K562 (cell line): ENCODE measurements at regions not wholly inside any gene's neighbourhood (a gene's known extent, or its start where the extent isn't known, plus 50 kb on each side); places are given as distances from the start of the nearest gene placed in this dataset.

Source experiments
- CBX2 ChIP-seq: fragments of 200-600 bp; sonication (generic); IDR thresholded peaks from one replicate; pipeline ENCODE4 v1.6.1; 2012; ENCODE audit warnings: mild to moderate bottlenecking, low read length, inconsistent platforms; ENCODE audit not compliant: insufficient read depth, poor library complexity, severe bottlenecking
- CHD2 ChIP-seq: IDR thresholded peaks from 2 replicates; pipeline ENCODE4 v1.6.1; 2011; ENCODE audit warnings: low read depth, low read length
- DNMT1 ChIP-seq: fragments of 450-650 bp; IDR thresholded peaks from 2 replicates; pipeline ENCODE4 v1.6.1; 2016; ENCODE audit warnings: antibody characterized with exemption, mild to moderate bottlenecking
- HDAC2 ChIP-seq: fragments of 450-650 bp; IDR thresholded peaks from 2 replicates; pipeline ENCODE4 v1.6.1; 2016; ENCODE audit warnings: mild to moderate bottlenecking
- MAFK ChIP-seq: IDR thresholded peaks from 2 replicates; pipeline ENCODE4 v1.6.1; 2011; ENCODE audit warnings: low read length, improper control_type of control experiment
- POLR2H ChIP-seq: IDR thresholded peaks from 2 replicates; pipeline ENCODE4 v1.6.1; 2016; ENCODE audit warnings: missing genetic modification characterization, low read depth, mild to moderate bottlenecking, control low read depth, missing compliant biosample characterization, moderate library complexity
- RAD21 ChIP-seq, 2 experiments: fragments of 250-450 bp in 1 of 2; fragments of 450-650 bp in 1 of 2; sonication (Bioruptor Pico) in 1 of 2; formaldehyde crosslinking in 1 of 2; IDR thresholded peaks in 1 of 2; conservative IDR thresholded peaks in 1 of 2; 2 replicates each; pipeline versions ENCODE4 v1.4.0 to v1.8.0; 2020 to 2022; ENCODE audit warnings: mild to moderate bottlenecking in 2 of 2, moderate library complexity in 1 of 2
- TBP ChIP-seq: optimal IDR thresholded peaks from 2 replicates; pipeline ENCODE3; 2011; ENCODE audit warnings: low read depth, low read length, improper control_type of control experiment
- ZNF274 ChIP-seq: IDR thresholded peaks from 2 replicates; pipeline ENCODE4 v1.6.1; 2011; ENCODE audit warnings: low read depth, mild to moderate bottlenecking, low read length, moderate library complexity, borderline replicate concordance
- ZNF764 ChIP-seq: fragments of 250-450 bp; sonication (Bioruptor Pico); IDR thresholded peaks from 2 replicates; pipeline ENCODE4 v1.4.0; 2020; ENCODE audit warnings: low read depth, mild to moderate bottlenecking, moderate library complexity
- TF ChIP-seq, protein P1 (sequence below), 3 experiments: IDR thresholded peaks in 2 of 3; conservative IDR thresholded peaks in 1 of 3; 2 replicates each; pipeline ENCODE4 v1.5.1; 2011 to 2012; ENCODE audit warnings: low read length in 3 of 3, mild to moderate bottlenecking in 3 of 3, control low read depth in 2 of 3, improper control_type of control experiment in 1 of 3, inconsistent platforms in 1 of 3, low read depth in 1 of 3, mixed read lengths in 1 of 3, moderate library complexity in 1 of 3; ENCODE audit not compliant: insufficient read depth in 2 of 3
- TF ChIP-seq, protein P2 (sequence below): sonication (generic); formaldehyde crosslinking; IDR thresholded peaks from 2 replicates; pipeline ENCODE4 v1.8.1; 2023; ENCODE audit warnings: mild to moderate bottlenecking, missing genetic modification reagents
- TF ChIP-seq, protein P3 (sequence below): sonication (generic); formaldehyde crosslinking; IDR thresholded peaks from 2 replicates; pipeline ENCODE4 v1.9.0; 2022; ENCODE audit warnings: mild to moderate bottlenecking, missing genetic modification reagents

DNA sequence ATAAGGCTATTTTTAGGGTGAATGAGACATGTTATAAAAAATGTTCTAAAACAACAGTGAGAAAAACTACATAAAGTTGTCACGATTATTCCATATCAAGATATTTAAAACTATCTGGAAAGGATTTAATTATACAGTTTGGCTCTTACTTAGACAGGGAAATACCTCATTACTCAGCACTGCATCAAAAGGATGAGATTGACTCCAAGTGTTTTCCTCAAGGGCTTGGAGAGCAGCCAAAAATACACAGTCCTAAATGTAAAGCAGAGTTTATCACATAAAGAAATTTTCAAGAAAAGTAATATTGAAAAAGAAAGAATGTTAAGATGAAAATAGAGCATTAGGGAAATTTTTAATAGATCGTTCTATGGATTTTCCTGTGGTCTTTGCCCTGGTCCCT is 285.5 kb upstream of the NETO1 start:
- TF ChIP-seq ZNF274 (no peak), POLR2H (tag) (no peak), RAD21 (CRISPR knock-in tag; conservative IDR thresholded peaks at IDR 0.05 in 1 of 2, IDR thresholded peaks at IDR 0.05 in 1 of 2) (no peak), MAFK (no peak), TBP (no peak), DNMT1 (no peak), HDAC2 (no peak), CHD2 (no peak), ZNF764 (CRISPR knock-in tag) (no peak), CBX2 (no peak)
- TF ChIP-seq, protein P1, sequence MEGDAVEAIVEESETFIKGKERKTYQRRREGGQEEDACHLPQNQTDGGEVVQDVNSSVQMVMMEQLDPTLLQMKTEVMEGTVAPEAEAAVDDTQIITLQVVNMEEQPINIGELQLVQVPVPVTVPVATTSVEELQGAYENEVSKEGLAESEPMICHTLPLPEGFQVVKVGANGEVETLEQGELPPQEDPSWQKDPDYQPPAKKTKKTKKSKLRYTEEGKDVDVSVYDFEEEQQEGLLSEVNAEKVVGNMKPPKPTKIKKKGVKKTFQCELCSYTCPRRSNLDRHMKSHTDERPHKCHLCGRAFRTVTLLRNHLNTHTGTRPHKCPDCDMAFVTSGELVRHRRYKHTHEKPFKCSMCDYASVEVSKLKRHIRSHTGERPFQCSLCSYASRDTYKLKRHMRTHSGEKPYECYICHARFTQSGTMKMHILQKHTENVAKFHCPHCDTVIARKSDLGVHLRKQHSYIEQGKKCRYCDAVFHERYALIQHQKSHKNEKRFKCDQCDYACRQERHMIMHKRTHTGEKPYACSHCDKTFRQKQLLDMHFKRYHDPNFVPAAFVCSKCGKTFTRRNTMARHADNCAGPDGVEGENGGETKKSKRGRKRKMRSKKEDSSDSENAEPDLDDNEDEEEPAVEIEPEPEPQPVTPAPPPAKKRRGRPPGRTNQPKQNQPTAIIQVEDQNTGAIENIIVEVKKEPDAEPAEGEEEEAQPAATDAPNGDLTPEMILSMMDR (IDR thresholded peaks at IDR 0.05 in 2 of 3, conservative IDR thresholded peaks at IDR 0.05 in 1 of 3; ENCODE audit: insufficient read depth in 2 of 3, low read depth in 1 of 3, low read length in 3 of 3), result no peak
- TF ChIP-seq, protein P2, sequence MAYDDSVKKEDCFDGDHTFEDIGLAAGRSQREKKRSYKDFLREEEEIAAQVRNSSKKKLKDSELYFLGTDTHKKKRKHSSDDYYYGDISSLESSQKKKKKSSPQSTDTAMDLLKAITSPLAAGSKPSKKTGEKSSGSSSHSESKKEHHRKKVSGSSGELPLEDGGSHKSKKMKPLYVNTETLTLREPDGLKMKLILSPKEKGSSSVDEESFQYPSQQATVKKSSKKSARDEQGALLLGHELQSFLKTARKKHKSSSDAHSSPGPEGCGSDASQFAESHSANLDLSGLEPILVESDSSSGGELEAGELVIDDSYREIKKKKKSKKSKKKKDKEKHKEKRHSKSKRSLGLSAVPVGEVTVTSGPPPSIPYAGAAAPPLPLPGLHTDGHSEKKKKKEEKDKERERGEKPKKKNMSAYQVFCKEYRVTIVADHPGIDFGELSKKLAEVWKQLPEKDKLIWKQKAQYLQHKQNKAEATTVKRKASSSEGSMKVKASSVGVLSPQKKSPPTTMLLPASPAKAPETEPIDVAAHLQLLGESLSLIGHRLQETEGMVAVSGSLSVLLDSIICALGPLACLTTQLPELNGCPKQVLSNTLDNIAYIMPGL (CRISPR knock-in tag), result no peak
- TF ChIP-seq, protein P3, sequence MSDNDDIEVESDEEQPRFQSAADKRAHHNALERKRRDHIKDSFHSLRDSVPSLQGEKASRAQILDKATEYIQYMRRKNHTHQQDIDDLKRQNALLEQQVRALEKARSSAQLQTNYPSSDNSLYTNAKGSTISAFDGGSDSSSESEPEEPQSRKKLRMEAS (CRISPR knock-in tag), result no peak
